ENCODE measurements at regions not wholly inside any gene's neighbourhood (a gene's known extent, or its start where the extent isn't known, plus 50 kb on each side); places are given as distances from the start of the nearest gene placed in this dataset.
A peak's percentile ranks its signal among the peaks of the same experiment; 100 is the strongest.

DNA sequence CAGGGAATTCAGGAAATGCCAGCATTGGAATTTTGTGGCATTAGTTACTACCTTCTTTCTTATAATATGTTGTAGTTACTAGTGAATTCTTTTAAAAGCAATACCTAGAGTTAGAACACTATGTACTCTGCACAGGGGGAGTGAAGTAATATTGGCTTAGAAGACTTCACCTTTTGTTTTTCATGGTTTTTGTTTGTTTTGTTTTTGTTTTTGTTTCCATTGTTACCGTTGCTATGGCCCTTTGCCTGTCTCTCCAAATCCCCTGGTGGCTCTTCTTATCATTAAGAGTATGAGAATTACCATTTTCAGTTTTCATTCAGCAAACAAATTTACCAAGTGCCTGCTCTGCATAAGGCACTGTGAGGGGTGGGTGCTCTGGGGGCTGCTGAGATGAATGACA, 160.1 kb downstream of the HAUS1 start:
- Histone ChIP-seq H3K36me3 (ENCODE audit: control insufficient read depth in 2 of 2, extremely low read depth in 1 of 2, insufficient read depth in 2 of 2, low read length in 2 of 2) (peaks cover 2 to 3% of the 10 kb centered on the region in 2 experiments), H4K20me1 (replicated peaks; ENCODE audit: control insufficient read depth, extremely low read depth, insufficient read depth, low read length) (no peaks in the 10 kb centered on the region), H3K9me1 (replicated peaks; ENCODE audit: control insufficient read depth, extremely low read depth, insufficient read depth, low read length) (peaks cover 2% of the 10 kb centered on the region), H3K4me2 (ENCODE audit: insufficient read depth, low read length) (no peak overlapping the region), H3K27ac (ENCODE audit: insufficient read depth, low read depth, low read length) (no peak overlapping the region), H3K79me2 (ENCODE audit: control insufficient read depth, insufficient read depth, low read length) (peaks cover 2% of the 10 kb centered on the region), H3K9me3 (replicated peaks; ENCODE audit: control insufficient read depth, insufficient read depth, low read length) (no peaks in the 10 kb centered on the region), H3K9ac (replicated peaks; ENCODE audit: extremely low read depth, insufficient read depth, low read length) (no peak overlapping the region), H3K4me3 (replicated peaks in 1 of 3; ENCODE audit: insufficient read depth in 1 of 3, low read depth in 1 of 3, low read length in 3 of 3) (no peak overlapping the region), H3K27me3 (ENCODE audit: control insufficient read depth in 2 of 2, insufficient read depth in 2 of 2, low read length in 2 of 2) (no peaks in the 10 kb centered on the region), H3K4me1 (ENCODE audit: control insufficient read depth, extremely low read depth, insufficient read depth, low read length) (no peaks in the 10 kb centered on the region), H2AFZ (ENCODE audit: low read depth, low read length) (no peak overlapping the region)
- no peak for FAIRE-seq
- ChIA-PET CTCF (interaction anchor here (1.7 kb wide), 1 partner anchor 394 kb away, joined by 5 read pairs; no protein-coding TSS in a partner anchor), POLR2A (no interaction called here)
- DNase-seq (ENCODE audit: low read depth, low spot score), result peak; percentile 29
- dilution Hi-C loops (cut with MboI; ENCODE audit: extremely low pct_ligation_motif_present, low sequenced_read_pairs), result no loop called here
- no TSS peak for BruUV-seq (replicated peaks)
- TF ChIP-seq FOS (IDR thresholded peaks at IDR 0.05; ENCODE audit: borderline replicate concordance, insufficient read depth, low read length), result no peak
- no peak for TF ChIP-seq POLR2AphosphoS5 (IDR thresholded peaks at IDR 0.05; ENCODE audit: insufficient read depth, low read depth, low read length)
- TF ChIP-seq MAX (IDR thresholded peaks at IDR 0.05; ENCODE audit: insufficient read depth, insufficient read length), result no peak
- TF ChIP-seq, protein P1, sequence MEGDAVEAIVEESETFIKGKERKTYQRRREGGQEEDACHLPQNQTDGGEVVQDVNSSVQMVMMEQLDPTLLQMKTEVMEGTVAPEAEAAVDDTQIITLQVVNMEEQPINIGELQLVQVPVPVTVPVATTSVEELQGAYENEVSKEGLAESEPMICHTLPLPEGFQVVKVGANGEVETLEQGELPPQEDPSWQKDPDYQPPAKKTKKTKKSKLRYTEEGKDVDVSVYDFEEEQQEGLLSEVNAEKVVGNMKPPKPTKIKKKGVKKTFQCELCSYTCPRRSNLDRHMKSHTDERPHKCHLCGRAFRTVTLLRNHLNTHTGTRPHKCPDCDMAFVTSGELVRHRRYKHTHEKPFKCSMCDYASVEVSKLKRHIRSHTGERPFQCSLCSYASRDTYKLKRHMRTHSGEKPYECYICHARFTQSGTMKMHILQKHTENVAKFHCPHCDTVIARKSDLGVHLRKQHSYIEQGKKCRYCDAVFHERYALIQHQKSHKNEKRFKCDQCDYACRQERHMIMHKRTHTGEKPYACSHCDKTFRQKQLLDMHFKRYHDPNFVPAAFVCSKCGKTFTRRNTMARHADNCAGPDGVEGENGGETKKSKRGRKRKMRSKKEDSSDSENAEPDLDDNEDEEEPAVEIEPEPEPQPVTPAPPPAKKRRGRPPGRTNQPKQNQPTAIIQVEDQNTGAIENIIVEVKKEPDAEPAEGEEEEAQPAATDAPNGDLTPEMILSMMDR (IDR thresholded peaks at IDR 0.05; ENCODE audit: extremely low read depth in 1 of 2, insufficient read depth in 1 of 2, low read depth in 1 of 2, low read length in 2 of 2), result no peak
- TF ChIP-seq POLR2A (IDR thresholded peaks at IDR 0.05; ENCODE audit: low read depth, low read length), result no peak
- TF ChIP-seq EZH2 (IDR thresholded peaks at IDR 0.05; ENCODE audit: borderline replicate concordance, low read depth, low read length, severe bottlenecking), result no peak
- no peak for TF ChIP-seq MYC (IDR thresholded peaks at IDR 0.05; ENCODE audit: low read depth, low read length)
- no peak for TF ChIP-seq JUN (IDR thresholded peaks at IDR 0.05; ENCODE audit: borderline replicate concordance, insufficient read depth, insufficient read length, low read depth)
- no peak for TF ChIP-seq GATA2 (IDR thresholded peaks at IDR 0.05; ENCODE audit: insufficient read depth, insufficient read length, low read depth, low read length)
- intact Hi-C loops (cut with micrococcal nuclease), result no loop called here
